ENCODE measurements at regions not wholly inside any gene's neighbourhood (a gene's known extent, or its start where the extent isn't known, plus 50 kb on each side); places are given as distances from the start of the nearest gene placed in this dataset.

GRCh38 chr18:49697757-49698524 lies 115.4 kb downstream of the ACAA2 start:
- TF ChIP-seq, protein P1, sequence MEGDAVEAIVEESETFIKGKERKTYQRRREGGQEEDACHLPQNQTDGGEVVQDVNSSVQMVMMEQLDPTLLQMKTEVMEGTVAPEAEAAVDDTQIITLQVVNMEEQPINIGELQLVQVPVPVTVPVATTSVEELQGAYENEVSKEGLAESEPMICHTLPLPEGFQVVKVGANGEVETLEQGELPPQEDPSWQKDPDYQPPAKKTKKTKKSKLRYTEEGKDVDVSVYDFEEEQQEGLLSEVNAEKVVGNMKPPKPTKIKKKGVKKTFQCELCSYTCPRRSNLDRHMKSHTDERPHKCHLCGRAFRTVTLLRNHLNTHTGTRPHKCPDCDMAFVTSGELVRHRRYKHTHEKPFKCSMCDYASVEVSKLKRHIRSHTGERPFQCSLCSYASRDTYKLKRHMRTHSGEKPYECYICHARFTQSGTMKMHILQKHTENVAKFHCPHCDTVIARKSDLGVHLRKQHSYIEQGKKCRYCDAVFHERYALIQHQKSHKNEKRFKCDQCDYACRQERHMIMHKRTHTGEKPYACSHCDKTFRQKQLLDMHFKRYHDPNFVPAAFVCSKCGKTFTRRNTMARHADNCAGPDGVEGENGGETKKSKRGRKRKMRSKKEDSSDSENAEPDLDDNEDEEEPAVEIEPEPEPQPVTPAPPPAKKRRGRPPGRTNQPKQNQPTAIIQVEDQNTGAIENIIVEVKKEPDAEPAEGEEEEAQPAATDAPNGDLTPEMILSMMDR (IDR thresholded peaks at IDR 0.05) = no peak
- DNase-seq (ENCODE audit: low spot score) (no peak), ATAC-seq (ENCODE audit: low FRiP score) (no peak)

DNA sequence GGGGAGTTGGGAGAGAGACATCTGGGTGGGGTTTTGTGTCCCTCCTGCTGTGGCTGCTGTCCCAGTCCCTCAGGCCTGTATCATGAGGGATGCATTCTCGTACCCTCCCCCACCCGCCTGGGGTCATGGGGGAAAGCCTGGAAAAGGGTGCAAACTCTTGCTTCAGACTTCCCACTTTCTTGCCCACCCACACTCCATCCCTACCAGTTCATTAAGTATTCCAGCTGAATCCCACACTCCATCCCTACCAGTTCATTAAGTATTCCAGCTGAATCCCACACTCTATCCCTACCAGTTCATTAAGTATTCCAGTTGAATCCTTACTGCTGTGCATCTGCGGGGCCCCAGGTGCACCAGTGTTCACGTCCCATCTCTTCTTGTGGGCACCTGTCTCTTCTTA lies 116.3 kb downstream of the ACAA2 start:
- ATAC-seq (ENCODE audit: low FRiP score) (no peak), DNase-seq (ENCODE audit: low spot score) (no peak)
- TF ChIP-seq, protein P1 (IDR thresholded peaks at IDR 0.05) = no peak

DNA sequence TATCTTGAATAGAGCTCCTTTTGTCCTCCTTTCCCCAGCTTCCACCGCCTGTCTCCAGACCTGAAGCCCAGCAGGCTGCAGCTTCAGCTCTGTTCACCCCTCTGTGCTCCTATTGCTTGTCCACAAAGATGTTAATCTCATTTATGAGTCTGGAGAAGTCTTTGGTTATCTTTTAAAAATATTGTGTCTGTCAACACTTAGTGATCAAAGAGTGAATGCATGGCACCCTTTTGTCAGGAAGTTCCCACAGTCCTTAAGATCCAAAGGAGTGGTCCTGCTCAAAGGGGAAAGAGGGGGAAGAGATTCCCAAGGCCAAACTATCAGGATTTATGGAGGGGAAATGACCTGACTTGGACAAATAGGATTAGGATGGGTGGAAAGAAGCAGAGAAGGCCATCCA lies 118.9 kb downstream of the ACAA2 start:
- no peak for DNase-seq (ENCODE audit: low spot score)
- TF ChIP-seq, protein P1 (IDR thresholded peaks at IDR 0.05) = no peak
- ATAC-seq (ENCODE audit: low FRiP score) = no peak

DNA sequence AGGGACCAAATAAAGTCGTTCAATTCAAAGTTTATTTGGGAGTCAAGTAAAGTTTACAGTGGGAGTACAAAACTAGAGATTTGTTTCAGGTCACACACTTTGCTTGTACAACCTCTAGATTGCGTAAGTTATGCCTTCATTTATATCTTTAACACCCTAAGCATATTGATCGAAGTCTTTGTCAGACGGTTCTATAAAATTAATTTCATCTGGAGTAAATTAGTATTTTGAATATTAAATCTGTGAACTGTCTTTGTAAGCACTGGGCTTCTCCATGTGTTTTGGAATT lies 119.7 kb downstream of the ACAA2 start:
- no peak for ATAC-seq (ENCODE audit: low FRiP score)
- DNase-seq (ENCODE audit: low spot score) = no peak
- TF ChIP-seq, protein P1 (IDR thresholded peaks at IDR 0.05) = no peak

DNA sequence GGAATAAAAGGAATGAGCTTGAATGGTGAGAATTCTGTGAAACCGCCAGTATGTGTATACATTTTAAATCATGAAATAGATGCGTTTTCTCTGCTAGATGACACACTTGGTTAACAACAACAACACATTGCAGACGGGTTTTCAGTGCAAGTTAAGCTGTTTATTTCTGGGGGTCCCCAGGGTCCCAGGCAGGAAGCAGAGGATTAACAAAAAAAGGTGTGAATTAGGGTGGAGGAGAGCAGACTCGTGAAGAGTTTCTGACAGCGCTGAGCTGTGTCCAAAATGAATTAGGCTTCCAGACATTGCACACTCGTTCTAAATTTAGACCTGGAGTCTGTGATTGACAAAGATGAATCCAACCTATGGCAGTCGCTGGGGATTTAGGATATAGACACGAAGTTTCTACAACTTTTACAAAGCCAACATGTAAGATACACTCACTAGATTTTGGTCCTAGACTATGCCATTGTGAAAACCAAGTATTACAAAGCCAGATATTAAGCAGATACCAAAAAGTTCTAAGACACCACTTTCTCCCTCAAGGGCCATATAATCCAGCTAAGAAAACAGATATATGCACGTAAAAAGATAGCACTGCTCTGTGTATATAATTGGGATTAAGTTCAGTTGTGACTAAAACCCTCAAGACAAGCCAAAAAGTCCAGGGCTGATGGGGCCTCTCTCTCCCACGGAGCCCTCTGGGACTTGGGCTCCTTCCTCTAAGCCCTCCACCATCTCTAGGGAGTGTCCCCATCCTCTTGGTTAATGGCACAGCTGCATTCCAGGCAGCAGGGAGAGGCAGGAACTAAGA lies 120.2 kb downstream of the ACAA2 start:
- TF ChIP-seq, protein P1 (IDR thresholded peaks at IDR 0.05) = no peak
- ATAC-seq (ENCODE audit: low FRiP score) (no peak), DNase-seq (ENCODE audit: low spot score) (no peak)

- peak; percentile 58 for ATAC-seq (ENCODE audit: low FRiP score)
- TF ChIP-seq, protein P1 (IDR thresholded peaks at IDR 0.05) = no peak
- no peak for DNase-seq (ENCODE audit: low spot score)
Measured at GRCh38 chr18:49691177-49691608, 122.1 kb downstream of the ACAA2 start.

DNA sequence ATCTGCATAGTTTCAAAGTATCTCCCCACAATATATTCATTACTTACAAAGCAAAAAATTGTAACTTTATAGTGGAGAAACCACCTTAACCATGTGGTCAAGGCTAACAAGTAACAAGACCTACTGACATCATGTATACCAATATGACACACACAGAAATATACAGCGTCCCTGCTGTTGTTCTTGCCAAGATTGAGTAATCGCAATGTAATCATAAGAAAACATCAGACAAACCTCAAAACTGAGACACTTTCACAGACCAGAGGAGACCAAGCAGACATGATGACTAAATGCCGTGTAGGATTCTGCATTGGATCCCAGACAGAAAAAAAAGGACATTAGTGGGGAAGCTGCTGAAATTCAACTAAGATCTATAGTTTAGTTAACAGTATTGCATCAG lies 123.0 kb downstream of the ACAA2 start:
- TF ChIP-seq, protein P1 (IDR thresholded peaks at IDR 0.05) = no peak
- ATAC-seq (ENCODE audit: low FRiP score) (no peak), DNase-seq (ENCODE audit: low spot score) (no peak)

All from omental fat pad (tissue), 3 donors.